ENCODE measurements at regions not wholly inside any gene's neighbourhood (a gene's known extent, or its start where the extent isn't known, plus 50 kb on each side); places are given as distances from the start of the nearest gene placed in this dataset.

DNA sequence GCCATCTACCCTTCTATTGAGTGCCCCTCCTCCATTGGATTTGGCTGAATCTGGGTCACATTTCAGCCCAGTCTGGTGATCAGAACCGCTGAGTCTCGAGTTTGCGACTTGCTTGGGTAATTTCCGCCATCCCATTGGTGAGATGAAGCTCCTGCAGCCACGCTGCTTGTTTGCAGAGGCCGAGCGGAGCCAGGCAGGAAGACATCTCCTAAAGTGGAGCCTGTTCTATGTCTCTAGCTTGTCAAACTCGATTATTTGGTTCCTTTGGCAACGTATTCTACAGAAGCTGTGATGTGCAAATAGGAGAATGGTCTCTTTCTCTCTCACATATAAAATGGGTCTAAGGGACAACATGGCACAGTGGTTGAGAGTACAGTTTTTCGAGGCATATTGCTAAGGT is 206.8 kb upstream of the PLXNA2 start:
- DNase-seq: no peak
- CTCF ChIA-PET: no interaction called here
- no peak overlapping the region for H3K27ac ChIP-seq
- H3K4me1 ChIP-seq (replicated peaks; ENCODE audit: insufficient read depth): no peaks in the 10 kb centered on the region
- POLR2A ChIA-PET (ENCODE audit: unreplicated experiment): no interaction called here
- H4K20me1 ChIP-seq (ENCODE audit: insufficient read depth): no peaks in the 10 kb centered on the region
- no peaks in the 10 kb centered on the region for H3F3A ChIP-seq (ENCODE audit: insufficient read depth, low read depth)
- H3K4me3 ChIP-seq: no peak overlapping the region
- H3K36me3 ChIP-seq (ENCODE audit: low read depth): no peaks in the 10 kb centered on the region
- no peaks in the 10 kb centered on the region for H3K79me2 ChIP-seq (ENCODE audit: low read depth)
- no peaks in the 10 kb centered on the region; the same call in 1 of the 2 replicates for H3K9me2 ChIP-seq (ENCODE audit: insufficient read depth)
- H3K27me3 ChIP-seq (ENCODE audit: insufficient read depth, low read depth): peaks cover 19% of the 10 kb centered on the region
- H2AFZ ChIP-seq: no peak overlapping the region
- intact Hi-C loops (cut with micrococcal nuclease; ENCODE audit: unreplicated experiment): no loop called here
- H3K4me2 ChIP-seq: no peak overlapping the region
- no TSS peak for BruUV-seq (replicated peaks)
- H3K9me3 ChIP-seq (ENCODE audit: insufficient read depth, low read depth): no peaks in the 10 kb centered on the region
- TF ChIP-seq CTCF (conservative IDR thresholded peaks at IDR 0.05) (no peak), EZH2 (IDR thresholded peaks at IDR 0.05; ENCODE audit: low read depth) (no peak)

GRCh38 chr1:208455821-208456220 is 211.6 kb upstream of the PLXNA2 start:
- Histone ChIP-seq H3K4me3 (no peak overlapping the region), H3K9me3 (ENCODE audit: insufficient read depth, low read depth) (no peaks in the 10 kb centered on the region), H3K36me3 (ENCODE audit: low read depth) (no peaks in the 10 kb centered on the region), H2AFZ (no peak overlapping the region), H3K9me2 (ENCODE audit: insufficient read depth) (no peaks in the 10 kb centered on the region; the same call in 1 of the 2 replicates), H3K4me2 (no peak overlapping the region), H3K4me1 (replicated peaks; ENCODE audit: insufficient read depth) (no peaks in the 10 kb centered on the region), H3K79me2 (ENCODE audit: low read depth) (no peaks in the 10 kb centered on the region), H4K20me1 (ENCODE audit: insufficient read depth) (no peaks in the 10 kb centered on the region), H3K27ac (no peak overlapping the region), H3F3A (ENCODE audit: insufficient read depth, low read depth) (no peaks in the 10 kb centered on the region), H3K27me3 (ENCODE audit: insufficient read depth, low read depth) (peaks cover 4% of the 10 kb centered on the region)
- DNase-seq: no peak
- ChIA-PET POLR2A (ENCODE audit: unreplicated experiment) (no interaction called here), CTCF (no interaction called here)
- intact Hi-C loops (cut with micrococcal nuclease; ENCODE audit: unreplicated experiment): no loop called here
- BruUV-seq (replicated peaks): no TSS peak
- TF ChIP-seq CTCF (conservative IDR thresholded peaks at IDR 0.05) (no peak), EZH2 (IDR thresholded peaks at IDR 0.05; ENCODE audit: low read depth) (no peak)

- Histone ChIP-seq H3K27ac (no peak overlapping the region), H4K20me1 (ENCODE audit: insufficient read depth) (no peaks in the 10 kb centered on the region), H3K9me2 (ENCODE audit: insufficient read depth) (no peaks in the 10 kb centered on the region; the same call in 1 of the 2 replicates), H3K27me3 (ENCODE audit: insufficient read depth, low read depth) (no peaks in the 10 kb centered on the region), H3F3A (ENCODE audit: insufficient read depth, low read depth) (no peaks in the 10 kb centered on the region), H3K4me3 (no peak overlapping the region), H3K79me2 (ENCODE audit: low read depth) (no peaks in the 10 kb centered on the region), H3K36me3 (ENCODE audit: low read depth) (no peaks in the 10 kb centered on the region), H3K9me3 (ENCODE audit: insufficient read depth, low read depth) (no peaks in the 10 kb centered on the region), H3K4me2 (no peak overlapping the region), H3K4me1 (replicated peaks; ENCODE audit: insufficient read depth) (no peaks in the 10 kb centered on the region), H2AFZ (no peak overlapping the region)
- POLR2A ChIA-PET (ENCODE audit: unreplicated experiment): no interaction called here
- TF ChIP-seq CTCF (conservative IDR thresholded peaks at IDR 0.05) (no peak), EZH2 (IDR thresholded peaks at IDR 0.05; ENCODE audit: low read depth) (no peak)
- CTCF ChIA-PET: no interaction called here
- BruUV-seq (replicated peaks): no TSS peak
- no peak for DNase-seq
- intact Hi-C loops (cut with micrococcal nuclease; ENCODE audit: unreplicated experiment): no loop called here
Observed at GRCh38 chr1:208456487-208456886, 212.3 kb upstream of the PLXNA2 start.

All from PC-9 (cell line).